Tongue (tissue), 1 donor: ENCODE measurements at regions not wholly inside any gene's neighbourhood (a gene's known extent, or its start where the extent isn't known, plus 50 kb on each side); places are given as distances from the start of the nearest gene placed in this dataset.
"Not testable (repeated sequence)": the region's sequence is repeated elsewhere in the genome, so short reads cannot be mapped to it uniquely, and the experiment has no call there.

Experiments
- DNase-seq: peaks from one replicate; pipeline ENCODE4 v3.0.0-alpha.2; 2015

DNA sequence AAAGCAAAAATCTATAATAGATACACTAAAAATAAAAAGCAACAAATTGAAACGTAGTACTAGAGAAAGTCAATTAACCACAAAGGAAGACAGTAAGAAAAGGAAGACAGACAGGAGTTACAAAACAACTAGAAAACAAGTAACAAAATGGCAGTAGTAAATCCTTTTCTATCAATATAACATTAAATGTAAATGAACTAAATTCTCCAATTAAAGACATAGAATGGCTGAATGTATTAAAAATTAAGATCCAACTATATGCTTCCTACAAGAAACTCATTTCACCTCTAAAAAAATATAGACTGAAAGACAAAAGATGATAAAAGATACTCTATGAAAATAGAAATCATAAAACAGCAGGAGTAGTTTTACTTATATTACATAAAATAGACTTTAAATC lies 79.1 kb downstream of the CTH start:
- DNase-seq: no peak

- DNase-seq: no peak
These were observed 84.3 kb downstream of the CTH start for GRCh38 chr1:70495370-70495769.

DNA sequence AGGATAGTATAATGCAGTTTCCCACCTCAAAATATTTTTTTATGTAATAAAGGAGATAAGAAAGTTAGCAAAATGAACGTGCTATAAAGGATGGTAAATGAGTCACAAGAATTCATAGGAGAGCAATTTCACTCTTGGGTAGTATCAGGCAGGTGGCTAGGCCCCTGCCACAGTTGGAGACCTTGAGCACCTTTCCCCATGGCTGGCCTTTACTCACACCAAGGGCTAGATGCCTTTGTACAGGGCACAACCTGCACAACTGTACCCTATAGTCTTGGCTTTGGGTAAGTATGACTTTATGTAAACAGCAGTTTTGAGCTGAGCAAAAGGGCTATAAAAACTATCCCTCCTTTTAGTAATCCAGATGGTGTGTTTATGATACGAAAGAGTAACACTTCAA lies 85.1 kb downstream of the CTH start:
- DNase-seq: no peak

GRCh38 chr1:70497152-70497551 lies 86.1 kb downstream of the CTH start:
- DNase-seq: no peak

GRCh38 chr1:70498666-70499065 lies 87.6 kb downstream of the CTH start:
- no peak for DNase-seq

- no peak for DNase-seq
These were observed 88.6 kb downstream of the CTH start for GRCh38 chr1:70499695-70500094.

- no peak for DNase-seq
These were observed 92.3 kb downstream of the CTH start for GRCh38 chr1:70503358-70503757.

- DNase-seq: no peak
These were observed 93.2 kb downstream of the CTH start for GRCh38 chr1:70504176-70504820.

GRCh38 chr1:70504821-70505193 lies 93.7 kb downstream of the CTH start:
- peak; percentile 91 for DNase-seq

DNA sequence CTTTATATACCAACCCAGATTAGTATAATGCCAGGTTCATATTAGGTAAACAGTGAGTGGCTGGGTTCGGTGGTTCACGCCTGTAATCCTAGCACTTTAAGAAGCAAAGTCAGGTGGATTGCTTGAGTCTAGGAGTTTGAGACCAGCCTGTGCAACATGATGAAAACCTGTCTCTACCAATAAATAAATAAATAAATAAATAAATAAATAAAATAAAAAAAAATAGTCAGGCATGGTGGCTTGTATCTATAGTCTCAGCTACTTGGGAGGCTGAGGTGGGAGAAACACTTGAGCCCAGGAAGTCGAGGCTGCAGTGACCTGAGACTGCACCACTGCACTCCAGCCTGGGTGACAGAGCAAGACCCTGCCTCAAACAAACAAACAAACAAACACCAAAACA lies 96.9 kb downstream of the CTH start:
- not testable (repeated sequence) for DNase-seq

DNA sequence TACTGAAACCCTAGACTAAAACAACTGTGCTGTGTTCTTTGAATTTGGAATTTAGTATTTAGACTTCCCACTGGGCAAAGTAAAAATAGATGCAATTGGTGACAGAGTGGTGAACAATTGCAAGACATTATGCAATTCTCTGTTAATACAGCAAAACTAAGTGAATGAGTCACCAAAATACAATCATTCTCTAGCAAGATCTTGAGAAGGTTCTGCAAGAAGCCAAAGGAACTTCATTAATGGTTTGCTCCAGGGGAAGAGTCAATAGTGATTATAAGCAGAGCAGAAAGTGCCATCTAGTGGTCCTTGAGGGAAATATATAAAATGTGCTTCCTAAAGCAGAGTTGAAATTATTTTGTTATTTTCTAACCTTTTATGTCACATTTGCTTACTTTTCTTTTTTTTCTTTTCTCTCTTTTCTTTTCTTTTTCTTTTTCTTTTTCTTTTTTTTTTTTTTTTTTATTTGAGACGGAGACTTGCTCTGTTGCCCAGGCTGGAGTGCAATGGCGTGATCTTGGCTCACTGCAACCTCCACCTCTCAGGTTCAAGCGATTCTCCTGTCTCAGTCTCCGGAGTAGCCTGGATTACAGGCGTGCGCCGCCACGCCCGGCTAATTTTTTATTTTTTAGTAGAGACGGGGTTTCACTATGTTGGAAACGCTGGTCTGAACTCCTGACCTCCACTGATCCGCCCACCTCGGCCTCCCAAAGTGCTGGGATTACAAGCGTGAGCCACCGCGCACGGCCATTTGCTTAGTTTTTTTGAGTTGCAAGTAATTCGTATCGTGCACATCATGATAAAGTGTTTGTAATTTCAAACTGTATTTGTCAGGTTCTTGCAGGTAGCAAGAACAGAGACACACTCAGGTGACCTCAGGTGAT lies 99.2 kb downstream of the CTH start:
- peak; percentile 85 for DNase-seq

GRCh38 chr1:70517444-70517843 lies 106.4 kb downstream of the CTH start:
- no peak for DNase-seq

DNA sequence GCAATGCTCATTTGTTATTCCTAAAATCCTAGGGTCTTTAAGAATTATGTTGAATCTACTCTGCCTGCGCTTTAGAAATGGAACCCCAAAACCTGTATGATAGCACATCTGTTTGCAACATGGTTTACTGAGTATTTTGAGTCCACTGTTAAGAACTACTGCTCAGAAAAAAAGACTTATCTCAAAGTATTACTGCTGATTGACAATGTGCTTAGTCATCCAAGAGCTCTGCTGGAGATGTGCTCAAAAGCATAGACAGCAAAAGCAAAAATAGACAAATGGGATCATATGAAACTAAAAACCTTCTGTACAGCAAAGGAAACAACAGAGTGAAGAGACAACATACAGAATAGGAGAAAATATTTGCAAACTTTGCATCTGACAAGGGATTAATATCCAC lies 107.0 kb downstream of the CTH start:
- DNase-seq: no peak

DNA sequence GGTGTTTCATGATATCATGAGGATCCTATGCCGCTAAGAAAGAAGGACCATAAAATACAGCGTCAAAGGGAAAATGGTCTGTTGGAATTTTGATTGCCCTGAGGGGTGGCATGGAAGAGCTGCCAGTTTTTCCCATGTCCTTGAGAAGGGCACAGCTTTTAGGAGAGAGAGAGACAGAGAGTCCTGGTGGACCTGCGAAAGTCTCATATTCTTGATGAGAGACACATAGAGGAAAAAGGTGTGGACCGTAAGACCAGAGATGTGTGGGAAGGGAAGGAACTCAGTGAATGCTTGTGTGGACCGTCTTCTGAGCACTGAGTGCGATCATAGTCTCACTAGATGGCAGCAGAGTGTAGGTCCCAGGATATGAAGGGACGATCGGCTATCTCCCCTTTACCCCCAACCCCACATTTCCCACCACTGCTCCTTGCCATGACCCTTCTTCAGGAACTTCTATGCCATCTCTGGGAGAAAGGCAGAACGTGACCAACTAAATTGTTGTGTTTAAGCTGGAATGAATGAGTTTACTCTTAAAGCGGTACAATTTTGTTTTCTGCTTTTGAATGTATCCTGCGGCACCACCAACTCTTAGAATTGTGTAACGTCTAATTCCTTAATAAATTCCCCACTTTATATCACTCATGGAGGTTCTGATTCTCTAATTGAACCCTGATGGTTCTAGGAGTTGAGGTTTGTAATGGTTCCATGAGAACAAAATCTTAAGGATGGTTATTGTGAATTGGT lies 117.7 kb downstream of the CTH start:
- DNase-seq: peak; percentile 61

DNA sequence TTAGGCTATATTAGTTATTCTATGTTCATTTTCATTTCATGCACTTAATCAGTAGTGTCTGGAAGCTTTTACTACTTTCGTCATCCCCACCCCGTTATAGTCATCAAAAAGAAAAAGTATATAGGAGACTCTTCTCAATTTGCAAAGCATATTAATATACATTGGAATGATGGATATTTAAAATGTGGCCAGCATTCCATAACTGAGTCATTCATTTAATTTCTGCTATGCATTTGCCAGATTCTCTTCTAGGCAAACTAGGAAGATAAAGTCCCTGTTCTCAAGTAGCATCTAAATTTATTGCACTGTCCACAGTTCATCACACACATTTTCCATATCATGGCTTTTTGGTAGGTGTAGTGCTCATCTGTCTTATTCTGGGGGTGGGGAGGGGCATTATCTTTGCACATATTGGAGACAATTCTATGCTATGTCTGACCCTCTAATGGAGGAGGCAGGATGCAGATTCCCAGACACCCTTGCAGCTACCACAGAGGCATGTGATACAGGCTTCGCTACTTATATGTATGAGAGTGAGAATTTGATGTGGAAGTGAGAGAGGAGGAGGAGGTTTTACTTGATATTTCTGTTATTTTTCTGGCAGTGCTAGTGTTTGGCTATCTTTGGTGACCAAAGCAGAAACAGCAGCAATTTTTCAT lies 125.8 kb downstream of the CTH start:
- no peak for DNase-seq

- no peak for DNase-seq
These were observed 126.7 kb downstream of the CTH start for GRCh38 chr1:70537788-70538187.

DNA sequence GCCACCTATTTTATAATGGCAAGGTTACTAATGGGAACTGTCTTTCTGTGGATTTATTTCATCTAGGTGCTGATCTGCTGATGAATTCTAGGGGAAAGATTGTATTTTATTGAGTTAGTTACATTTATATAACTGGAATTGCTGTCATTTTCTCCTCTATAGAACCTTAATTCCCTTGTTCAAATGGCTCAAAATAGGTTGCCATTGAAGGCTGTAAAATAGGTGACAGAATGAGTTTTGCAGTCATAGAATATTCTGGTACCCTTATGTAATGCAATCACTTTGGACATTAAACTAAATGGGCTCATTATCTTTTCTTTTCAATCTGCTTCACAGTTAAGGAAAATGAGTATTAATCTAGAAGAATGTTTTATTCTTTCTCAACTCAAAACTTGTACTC lies 131.0 kb downstream of the CTH start:
- no peak for DNase-seq

GRCh38 chr1:70542856-70543255 lies 131.8 kb downstream of the CTH start:
- DNase-seq: no peak

DNA sequence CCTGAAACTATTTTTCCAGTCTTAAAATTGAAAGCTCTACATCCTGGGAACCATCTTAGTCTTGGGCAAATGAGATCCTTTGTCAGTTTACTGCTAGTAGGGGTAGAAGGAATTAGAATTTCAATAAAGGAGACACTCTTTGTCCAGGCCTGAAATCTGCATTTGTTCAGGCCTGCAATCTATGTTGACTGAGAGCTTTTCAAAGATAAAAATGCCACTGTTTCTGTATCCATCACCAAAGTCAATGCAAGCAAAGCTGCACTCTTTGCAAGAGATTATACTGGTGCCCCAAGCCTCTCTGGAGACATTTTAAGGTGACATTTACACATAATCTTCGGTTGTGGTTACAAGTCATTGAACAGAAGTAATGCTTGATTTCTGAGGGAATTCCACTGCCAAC lies 135.7 kb downstream of the CTH start:
- DNase-seq: no peak

DNA sequence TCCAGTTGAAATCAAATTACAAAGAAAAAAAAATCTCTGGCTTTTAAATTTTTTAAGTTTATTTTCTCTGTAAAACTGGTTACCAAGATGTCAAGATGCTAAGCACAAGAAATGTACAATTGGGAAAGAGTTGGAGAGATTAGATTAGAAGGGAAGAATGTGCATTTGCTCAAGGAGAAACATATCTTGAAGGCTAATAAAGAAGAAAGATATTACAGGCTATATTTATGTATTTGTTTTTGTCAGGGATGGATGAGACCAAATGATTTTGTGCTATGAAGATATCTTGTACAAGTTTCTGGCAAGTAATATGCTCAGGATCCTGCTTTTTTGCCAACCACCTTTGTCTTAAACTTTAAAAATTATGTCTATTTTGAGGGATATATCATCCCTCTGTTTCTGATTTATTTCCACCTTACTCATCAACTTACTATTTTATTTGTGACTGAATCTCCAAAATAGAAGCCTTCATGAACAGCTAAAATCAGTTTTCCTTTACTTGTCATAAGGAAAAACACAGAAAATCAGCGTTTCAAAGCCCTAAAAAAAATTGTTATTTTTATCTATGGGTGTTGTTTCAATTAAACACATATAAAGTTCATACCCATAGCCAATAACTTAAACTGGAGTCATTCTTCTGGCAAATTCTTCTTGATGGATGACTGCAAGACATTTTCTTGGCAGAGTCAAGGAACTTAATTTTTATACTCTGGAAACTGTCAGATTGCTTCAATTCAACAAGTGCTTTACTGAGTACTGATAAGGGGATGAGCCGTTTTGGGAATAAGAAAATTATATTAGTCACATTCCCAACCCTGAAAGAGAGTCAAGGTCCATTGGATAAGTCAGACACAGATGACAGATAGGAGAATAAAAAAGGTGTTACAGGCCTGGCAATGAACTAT lies 141.8 kb downstream of the CTH start:
- DNase-seq: no peak

GRCh38 chr1:70553567-70553956 lies 142.5 kb downstream of the CTH start:
- no peak for DNase-seq

- DNase-seq: no peak
These were observed 143.3 kb downstream of the CTH start for GRCh38 chr1:70554341-70554740.
